ENCODE measurements at regions not wholly inside any gene's neighbourhood (a gene's known extent, or its start where the extent isn't known, plus 50 kb on each side); places are given as distances from the start of the nearest gene placed in this dataset.

- 42 to 100% (median 86%) methylated on average over 1 to 7 of the region's 7 CpGs; no CpG with 5 or more reads in 1 of the 10 experiments for WGBS, 10 experiments
- H3K4me1 ChIP-seq (replicated peaks in 1 of 2): peaks cover 0 to 3% of the 10 kb centered on the region in 2 donors
- no peak for ATAC-seq (replicated peaks in 6 of 8)
- no peak overlapping the region for H3K27ac ChIP-seq
- in situ Hi-C loops (cut with MboI; ENCODE audit: low pct_unique_long_range_greater_than_20kb in 2 of 9, low sequenced_read_pairs in 9 of 9, unreplicated experiment in 9 of 9): loop anchor here in 1 of 9 experiments (25.0 kb wide), 1 partner anchor 987 kb away; no protein-coding TSS in a partner anchor
- no peak overlapping the region for H3K4me3 ChIP-seq
Measured at GRCh38 chr2:22350621-22351020, 1034.4 kb upstream of the KLHL29 start.

DNA sequence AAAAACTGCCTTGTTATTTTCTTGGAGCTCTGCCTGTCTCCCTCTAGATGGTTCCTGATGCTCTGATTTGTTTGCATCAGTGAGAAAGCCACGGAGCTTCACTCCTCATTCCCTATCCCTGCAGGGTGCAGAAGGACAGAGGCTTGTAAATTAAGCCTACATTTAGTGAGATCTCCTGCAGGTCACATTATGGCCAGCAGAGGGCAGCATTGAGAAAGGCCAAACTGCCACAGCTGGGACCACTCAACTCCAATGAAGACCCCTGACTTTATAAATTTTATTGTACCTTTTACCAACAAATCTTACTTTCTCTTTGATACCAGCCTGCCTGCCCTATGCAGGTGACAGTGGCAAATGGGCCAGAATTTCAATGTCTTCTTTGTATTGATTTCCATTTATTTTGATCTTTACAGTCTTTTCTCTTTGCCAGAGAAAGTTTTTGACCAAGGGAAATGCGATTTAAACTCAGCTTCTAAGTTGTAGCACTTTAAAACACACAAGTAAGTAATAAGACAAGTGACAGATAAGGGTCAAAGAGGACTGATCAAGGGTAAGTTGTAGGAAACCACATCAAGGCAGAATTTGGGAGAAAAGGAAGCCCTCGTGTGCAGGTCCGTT lies 1029.1 kb upstream of the KLHL29 start:
- 0 to 97% (median 48%) methylated on average over 1 to 4 of the region's 4 CpGs for WGBS, 10 experiments
- no peaks in the 10 kb centered on the region for H3K4me1 ChIP-seq (replicated peaks in 1 of 2)
- in situ Hi-C loops (cut with MboI; ENCODE audit: low pct_unique_long_range_greater_than_20kb in 2 of 9, low sequenced_read_pairs in 9 of 9, unreplicated experiment in 9 of 9): loop anchor here in 1 of 9 experiments (25.0 kb wide), 1 partner anchor 981 kb away; no protein-coding TSS in a partner anchor
- ATAC-seq (replicated peaks in 6 of 8): peak in 2 of 8 experiments; percentile 41 to 50
- no peak overlapping the region for H3K4me3 ChIP-seq
- H3K27ac ChIP-seq: no peak overlapping the region

- ATAC-seq (replicated peaks in 6 of 8): no peak
- Histone ChIP-seq H3K4me3 (no peak overlapping the region), H3K27ac (no peak overlapping the region), H3K4me1 (replicated peaks in 1 of 2) (no peaks in the 10 kb centered on the region)
- in situ Hi-C loops (cut with MboI; ENCODE audit: low pct_unique_long_range_greater_than_20kb in 2 of 9, low sequenced_read_pairs in 9 of 9, unreplicated experiment in 9 of 9): loop anchor here in 1 of 9 experiments (25.0 kb wide), 1 partner anchor 978 kb away; no protein-coding TSS in a partner anchor
- WGBS, 10 experiments: 0 to 100% (median 45%) methylated on average over 1 to 2 of the region's 2 CpGs; no CpG with 5 or more reads in 3 of the 10 experiments
Measured at GRCh38 chr2:22359071-22359672, 1025.8 kb upstream of the KLHL29 start.

- H3K4me1 ChIP-seq (replicated peaks in 1 of 2): no peaks in the 10 kb centered on the region
- 0 to 100% (median 58%) methylated on average over 1 to 4 of the region's 4 CpGs for WGBS, 10 experiments
- ATAC-seq (replicated peaks in 6 of 8): no peak
- H3K4me3 ChIP-seq: no peak overlapping the region
- in situ Hi-C loops (cut with MboI; ENCODE audit: low pct_unique_long_range_greater_than_20kb in 2 of 9, low sequenced_read_pairs in 9 of 9, unreplicated experiment in 9 of 9): loop anchor here in 1 of 9 experiments (25.0 kb wide), 1 partner anchor 976 kb away; no protein-coding TSS in a partner anchor
- H3K27ac ChIP-seq: no peak overlapping the region
Measured at GRCh38 chr2:22360735-22361374, 1024.1 kb upstream of the KLHL29 start.

GRCh38 chr2:22361571-22361970 lies 1023.4 kb upstream of the KLHL29 start:
- Histone ChIP-seq H3K27ac (no peak overlapping the region), H3K4me1 (replicated peaks in 1 of 2) (no peaks in the 10 kb centered on the region), H3K4me3 (no peak overlapping the region)
- in situ Hi-C loops (cut with MboI; ENCODE audit: low pct_unique_long_range_greater_than_20kb in 2 of 9, low sequenced_read_pairs in 9 of 9, unreplicated experiment in 9 of 9): loop anchor here in 1 of 9 experiments (25.0 kb wide), 1 partner anchor 976 kb away; no protein-coding TSS in a partner anchor
- WGBS, 10 experiments: 27 to 93% (median 68%) methylated on average over 2 of the region's 2 CpGs
- no peak for ATAC-seq (replicated peaks in 6 of 8)

- Histone ChIP-seq H3K4me3 (no peak overlapping the region), H3K27ac (no peak overlapping the region), H3K4me1 (replicated peaks in 1 of 2) (peaks cover 0 to 22% of the 10 kb centered on the region in 2 donors)
- in situ Hi-C loops (cut with MboI; ENCODE audit: low pct_unique_long_range_greater_than_20kb in 2 of 9, low sequenced_read_pairs in 9 of 9, unreplicated experiment in 9 of 9): no loop called here
- 0 to 29% (median 6%) methylated on average over 1 of the region's 1 CpG; no CpG with 5 or more reads in 4 of the 10 experiments for WGBS, 10 experiments
- peak in 3 of 8 experiments; percentile 44 to 75 (median 53) for ATAC-seq (replicated peaks in 6 of 8)
Measured at GRCh38 chr2:22375096-22375495, 1009.9 kb upstream of the KLHL29 start.

- peaks cover 0 to 22% of the 10 kb centered on the region in 2 donors for H3K4me1 ChIP-seq (replicated peaks in 1 of 2)
- 11 to 58% (median 46%) methylated on average over 3 to 6 of the region's 6 CpGs; no CpG with 5 or more reads in 1 of the 10 experiments for WGBS, 10 experiments
- ATAC-seq (replicated peaks in 6 of 8): peak in 6 of 8 experiments; percentile 45 to 82 (median 78)
- H3K27ac ChIP-seq: peak overlapping the region; percentile 14 to 20
- in situ Hi-C loops (cut with MboI; ENCODE audit: low pct_unique_long_range_greater_than_20kb in 2 of 9, low sequenced_read_pairs in 9 of 9, unreplicated experiment in 9 of 9): no loop called here
- no peak overlapping the region for H3K4me3 ChIP-seq
Measured at GRCh38 chr2:22377268-22377667, 1007.7 kb upstream of the KLHL29 start.

DNA sequence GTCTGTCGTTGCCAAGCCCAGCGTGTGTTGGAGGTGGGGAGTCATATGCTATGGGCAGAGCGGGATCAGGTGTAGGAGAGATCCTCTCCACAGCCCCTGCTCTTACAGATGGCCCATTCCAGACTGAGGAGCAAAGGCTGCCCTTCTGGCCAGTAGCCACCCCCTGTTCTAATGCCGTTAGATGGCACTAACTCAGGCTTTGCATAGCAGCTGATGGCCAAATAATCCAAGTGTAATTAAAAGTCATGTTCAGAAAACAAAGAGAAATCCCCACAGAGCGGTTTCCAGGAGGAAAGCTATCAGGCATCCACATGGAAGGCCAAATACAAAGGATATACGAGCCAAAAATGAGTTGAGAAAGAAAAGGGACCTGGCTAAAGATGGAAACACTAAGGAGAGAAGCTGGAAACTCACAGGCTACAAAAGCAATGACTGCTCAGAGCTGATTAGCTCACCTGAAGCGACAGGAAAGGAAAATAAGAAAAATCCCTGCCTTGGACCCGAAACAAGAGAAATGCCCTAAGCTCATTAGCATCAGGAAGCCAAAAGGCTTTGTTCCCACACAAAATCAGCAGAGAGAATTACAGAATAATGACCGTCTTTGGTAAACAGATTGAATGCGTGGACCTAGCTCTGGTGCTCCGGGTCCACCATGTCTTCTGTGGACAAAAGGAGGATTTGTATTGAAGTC lies 1002.4 kb upstream of the KLHL29 start:
- WGBS, 10 experiments: 7 to 83% (median 57%) methylated on average over 2 to 10 of the region's 11 CpGs; no CpG with 5 or more reads in 1 of the 10 experiments
- Histone ChIP-seq H3K4me1 (replicated peaks in 1 of 2) (peaks cover 0 to 6% of the 10 kb centered on the region in 2 donors), H3K27ac (no peak overlapping the region), H3K4me3 (no peak overlapping the region)
- in situ Hi-C loops (cut with MboI; ENCODE audit: low pct_unique_long_range_greater_than_20kb in 2 of 9, low sequenced_read_pairs in 9 of 9, unreplicated experiment in 9 of 9): no loop called here
- ATAC-seq (replicated peaks in 6 of 8): no peak

GRCh38 chr2:22397847-22398246 lies 987.1 kb upstream of the KLHL29 start:
- no peak for ATAC-seq (replicated peaks in 6 of 8)
- H3K4me1 ChIP-seq (replicated peaks in 1 of 2): peaks cover 0 to 14% of the 10 kb centered on the region in 2 donors
- no peak overlapping the region for H3K4me3 ChIP-seq
- in situ Hi-C loops (cut with MboI; ENCODE audit: low pct_unique_long_range_greater_than_20kb in 2 of 9, low sequenced_read_pairs in 9 of 9, unreplicated experiment in 9 of 9): no loop called here
- 13 to 100% (median 82%) methylated on average over 1 to 2 of the region's 2 CpGs for WGBS, 10 experiments
- H3K27ac ChIP-seq: no peak overlapping the region

GRCh38 chr2:22403748-22404147 lies 981.2 kb upstream of the KLHL29 start:
- H3K4me1 ChIP-seq (replicated peaks in 1 of 2): no peaks in the 10 kb centered on the region
- no peak for ATAC-seq (replicated peaks in 6 of 8)
- no peak overlapping the region for H3K4me3 ChIP-seq
- WGBS, 10 experiments: 0 to 100% (median 62%) methylated on average over 1 of the region's 1 CpG; no CpG with 5 or more reads in 6 of the 10 experiments
- in situ Hi-C loops (cut with MboI; ENCODE audit: low pct_unique_long_range_greater_than_20kb in 2 of 9, low sequenced_read_pairs in 9 of 9, unreplicated experiment in 9 of 9): no loop called here
- H3K27ac ChIP-seq: no peak overlapping the region

DNA sequence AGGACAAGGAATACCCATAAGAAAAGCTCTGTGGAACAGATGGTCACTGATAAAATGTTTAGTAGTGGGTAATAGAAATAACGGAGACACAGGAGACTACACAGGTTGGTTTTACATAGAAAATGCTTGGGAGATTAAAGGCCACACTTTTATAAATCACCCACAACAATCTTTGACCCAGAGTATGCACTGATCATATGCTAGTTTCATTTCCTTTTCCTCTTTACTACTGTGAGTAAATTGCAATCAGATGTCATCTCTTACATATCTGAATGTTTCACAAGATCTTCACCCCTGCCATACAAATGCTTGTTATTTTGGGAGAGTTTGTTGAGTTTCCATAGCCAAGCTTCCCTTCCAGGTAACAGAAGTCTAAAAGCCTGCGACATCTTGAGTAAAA lies 978.4 kb upstream of the KLHL29 start:
- ATAC-seq (replicated peaks in 6 of 8): no peak
- no peaks in the 10 kb centered on the region for H3K4me1 ChIP-seq (replicated peaks in 1 of 2)
- in situ Hi-C loops (cut with MboI; ENCODE audit: low pct_unique_long_range_greater_than_20kb in 2 of 9, low sequenced_read_pairs in 9 of 9, unreplicated experiment in 9 of 9): no loop called here
- no peak overlapping the region for H3K4me3 ChIP-seq
- H3K27ac ChIP-seq: no peak overlapping the region
- 0 to 100% (median 73%) methylated on average over 1 to 2 of the region's 2 CpGs for WGBS, 10 experiments

GRCh38 chr2:22420076-22420475 lies 964.9 kb upstream of the KLHL29 start:
- Histone ChIP-seq H3K4me1 (replicated peaks in 1 of 2) (no peaks in the 10 kb centered on the region), H3K4me3 (no peak overlapping the region), H3K27ac (no peak overlapping the region)
- ATAC-seq (replicated peaks in 6 of 8): no peak
- in situ Hi-C loops (cut with MboI; ENCODE audit: low pct_unique_long_range_greater_than_20kb in 2 of 9, low sequenced_read_pairs in 9 of 9, unreplicated experiment in 9 of 9): no loop called here

DNA sequence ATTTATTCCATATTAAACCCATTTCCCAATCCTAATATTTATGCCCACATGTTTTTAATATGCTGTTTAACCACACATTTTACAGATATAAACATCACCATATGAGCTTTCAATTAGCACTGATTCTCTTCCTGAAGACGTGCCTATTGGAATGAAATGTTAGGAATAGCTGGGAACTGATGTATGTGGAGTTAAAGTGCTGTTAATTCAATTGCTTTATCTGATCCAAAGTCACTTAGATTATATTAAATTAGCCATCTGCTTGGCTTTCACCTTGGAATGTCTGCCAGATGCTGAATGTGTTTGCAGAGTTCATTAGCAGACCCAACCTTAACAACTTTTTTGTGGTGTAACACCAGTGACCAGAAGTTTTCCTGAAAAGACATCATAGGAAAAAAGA lies 942.9 kb upstream of the KLHL29 start:
- H3K4me1 ChIP-seq (replicated peaks in 1 of 2): no peaks in the 10 kb centered on the region
- ATAC-seq (replicated peaks in 6 of 8): no peak
- H3K4me3 ChIP-seq: no peak overlapping the region
- 0 to 67% (median 8%) methylated on average over 1 of the region's 1 CpG; no CpG with 5 or more reads in 6 of the 10 experiments for WGBS, 10 experiments
- H3K27ac ChIP-seq: no peak overlapping the region
- in situ Hi-C loops (cut with MboI; ENCODE audit: low pct_unique_long_range_greater_than_20kb in 2 of 9, low sequenced_read_pairs in 9 of 9, unreplicated experiment in 9 of 9): no loop called here

All from motor neuron (in vitro differentiated cells).